Esophagus (tissue), 2 donors: ENCODE measurements at regions not wholly inside any gene's neighbourhood (a gene's known extent, or its start where the extent isn't known, plus 50 kb on each side); places are given as distances from the start of the nearest gene placed in this dataset.

Experiments
- H3K27ac ChIP-seq, 2 donors: one replicate each; pipeline ENCODE4 v1.5.1; 2013; ENCODE audit warnings: low read depth in 2 of 2, mild to moderate bottlenecking in 2 of 2, inconsistent platforms in 1 of 2, low read length in 1 of 2, moderate library complexity in 1 of 2
- H3K27me3 ChIP-seq, 2 donors: one replicate each; pipeline ENCODE4 v1.6.1; 2013; ENCODE audit warnings: low read length in 2 of 2, control low read depth in 1 of 2, mild to moderate bottlenecking in 1 of 2; ENCODE audit not compliant: insufficient read depth in 2 of 2, control insufficient read depth in 1 of 2
- H3K36me3 ChIP-seq, 2 donors: one replicate each; pipeline ENCODE4 v1.6.1; 2013; ENCODE audit warnings: low read length in 1 of 2; ENCODE audit not compliant: control insufficient read depth in 2 of 2, insufficient read depth in 2 of 2
- H3K4me1 ChIP-seq, 2 donors: one replicate each; pipeline ENCODE4 v1.6.1; 2013; ENCODE audit warnings: low read length in 1 of 2; ENCODE audit not compliant: control insufficient read depth in 2 of 2, insufficient read depth in 2 of 2
- H3K4me3 ChIP-seq, 2 donors: one replicate each; pipeline ENCODE4 v1.5.1; 2013; ENCODE audit warnings: low read length in 2 of 2, mild to moderate bottlenecking in 2 of 2, low read depth in 1 of 2, moderate library complexity in 1 of 2
- H3K9me3 ChIP-seq, 2 donors: one replicate each; pipeline ENCODE4 v1.6.1; 2013; ENCODE audit warnings: mild to moderate bottlenecking in 2 of 2, low read depth in 1 of 2, low read length in 1 of 2, moderate library complexity in 1 of 2; ENCODE audit not compliant: control insufficient read depth in 2 of 2, insufficient read depth in 1 of 2
- WGBS, 2 donors: extraction: QIAGEN DNeasy Blood & Tissue Kit; methylation state at CpG; one replicate each; pipeline ENCODE4 v1.1.7; 2013; 5-methylcytosine and 5-hydroxymethylcytosine counted together
- donor health status: healthy with polysubstance abuse.
- donor health status: Bipolar disorder and iron deficiency.

- Histone ChIP-seq H3K27me3 (no peaks in the 10 kb centered on the region), H3K27ac (no peak overlapping the region), H3K36me3 (no peaks in the 10 kb centered on the region), H3K9me3 (no peaks in the 10 kb centered on the region), H3K4me1 (no peaks in the 10 kb centered on the region), H3K4me3 (no peak overlapping the region)
- WGBS, 2 donors: 85% methylated on average over 4 of the region's 4 CpGs
These were observed 198.7 kb downstream of the RNF144A start for GRCh38 chr2:7115906-7116305.

GRCh38 chr2:7116511-7116910, 199.3 kb downstream of the RNF144A start:
- H3K4me1 ChIP-seq: no peaks in the 10 kb centered on the region
- 83 to 92% methylated on average over 2 of the region's 2 CpGs for WGBS, 2 donors
- no peaks in the 10 kb centered on the region for H3K9me3 ChIP-seq
- no peaks in the 10 kb centered on the region for H3K36me3 ChIP-seq
- H3K27me3 ChIP-seq: no peaks in the 10 kb centered on the region
- no peak overlapping the region for H3K27ac ChIP-seq
- no peak overlapping the region for H3K4me3 ChIP-seq

- H3K27me3 ChIP-seq: no peaks in the 10 kb centered on the region
- no peak overlapping the region for H3K4me3 ChIP-seq
- H3K9me3 ChIP-seq: no peaks in the 10 kb centered on the region
- no peak overlapping the region for H3K27ac ChIP-seq
- H3K36me3 ChIP-seq: no peaks in the 10 kb centered on the region
- 89 to 91% methylated on average over 8 of the region's 8 CpGs for WGBS, 2 donors
- H3K4me1 ChIP-seq: no peaks in the 10 kb centered on the region
These were observed 199.9 kb downstream of the RNF144A start for GRCh38 chr2:7117076-7117475.

- Histone ChIP-seq H3K4me3 (no peak overlapping the region), H3K27me3 (no peaks in the 10 kb centered on the region)
These were observed 201.5 kb downstream of the RNF144A start for GRCh38 chr2:7118606-7119131.

DNA sequence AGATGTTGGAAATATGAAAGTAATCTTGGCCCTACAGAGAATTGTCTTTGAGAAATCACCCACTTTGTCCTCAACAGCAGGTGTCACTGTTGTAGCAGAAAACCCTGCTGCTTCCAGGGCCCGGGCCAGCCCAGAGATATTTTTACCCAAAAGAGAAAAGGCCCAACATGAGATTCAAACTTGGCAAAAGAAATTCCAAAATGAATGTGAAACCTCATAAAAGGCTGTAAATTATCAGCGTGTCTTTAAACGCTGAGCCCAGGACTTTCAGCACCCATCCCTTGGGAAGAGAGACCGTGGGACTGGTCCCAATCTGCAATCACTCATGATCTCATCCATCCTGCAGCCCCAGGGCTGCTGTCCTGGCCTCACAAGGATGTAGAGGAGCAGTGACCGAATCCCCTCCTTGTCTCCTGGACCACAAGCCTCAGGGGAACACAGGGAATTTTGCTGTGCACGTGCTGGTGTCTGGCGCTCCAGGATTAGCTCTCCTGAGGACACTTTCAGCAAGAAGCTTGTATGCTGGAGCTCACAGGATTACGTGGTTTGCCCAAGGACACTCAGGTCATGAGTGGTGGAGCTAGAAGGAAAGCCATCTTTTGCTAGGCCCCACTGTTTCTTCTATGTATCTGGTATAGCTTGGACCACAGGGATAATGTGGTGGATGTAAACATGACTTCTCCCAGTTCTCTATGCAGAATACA, 202.1 kb downstream of the RNF144A start:
- 52 to 61% methylated on average over 8 of the region's 8 CpGs for WGBS, 2 donors
- H3K27me3 ChIP-seq: no peaks in the 10 kb centered on the region

More at GRCh38 chr2:7118606-7119131, 201.5 kb downstream of the RNF144A start:
- WGBS, 2 donors: 80 to 84% methylated on average over 5 of the region's 5 CpGs
- Histone ChIP-seq H3K27ac (no peak overlapping the region), H3K4me1 (no peaks in the 10 kb centered on the region), H3K9me3 (no peaks in the 10 kb centered on the region), H3K36me3 (no peaks in the 10 kb centered on the region)

DNA sequence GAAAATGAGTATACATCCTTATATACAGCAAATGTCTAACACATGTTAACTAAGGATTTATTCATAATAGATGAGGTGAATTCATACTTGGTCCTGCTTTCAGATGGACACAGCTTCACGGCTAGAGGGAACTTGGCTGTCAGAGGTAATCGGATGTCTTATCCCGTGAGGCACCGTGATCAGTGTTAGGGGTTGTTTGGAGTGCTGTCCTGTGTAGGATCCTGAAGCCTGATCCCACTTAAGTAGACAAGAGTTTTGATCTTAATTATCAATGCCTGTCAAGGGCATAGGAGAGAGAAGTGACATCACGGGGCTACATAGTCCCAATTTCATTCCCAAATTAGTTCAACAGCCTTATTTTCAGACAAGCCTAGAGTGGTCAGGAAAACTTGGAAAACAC, 204.6 kb downstream of the RNF144A start:
- WGBS, 2 donors: 90 to 93% methylated on average over 5 of the region's 5 CpGs
- Histone ChIP-seq H3K4me3 (no peak overlapping the region), H3K27me3 (no peaks in the 10 kb centered on the region), H3K4me1 (no peaks in the 10 kb centered on the region), H3K36me3 (no peaks in the 10 kb centered on the region), H3K9me3 (no peaks in the 10 kb centered on the region), H3K27ac (no peak overlapping the region)

More for the DNA sequence above, 202.1 kb downstream of the RNF144A start:
- Histone ChIP-seq H3K4me3 (no peak overlapping the region), H3K9me3 (no peaks in the 10 kb centered on the region), H3K36me3 (no peaks in the 10 kb centered on the region), H3K4me1 (no peaks in the 10 kb centered on the region), H3K27ac (no peak overlapping the region)

DNA sequence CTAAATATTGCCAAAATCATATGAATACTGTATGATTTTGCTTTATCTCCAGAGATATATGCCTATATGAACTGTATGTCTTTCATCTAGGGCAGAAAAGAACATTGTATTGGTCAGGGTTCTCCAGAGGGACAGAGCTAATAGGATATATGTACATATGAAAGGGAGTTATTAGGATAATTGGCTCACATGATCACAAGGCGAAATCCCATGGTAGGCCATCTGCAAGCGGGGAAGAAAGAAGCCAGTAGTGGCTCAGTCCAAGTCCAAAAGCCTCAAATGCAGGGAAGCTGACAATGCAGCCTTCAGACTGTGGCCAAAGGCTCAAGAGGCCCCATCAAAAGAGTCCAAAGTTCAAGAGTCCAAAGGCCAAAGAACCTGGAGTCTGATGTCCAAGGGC, 209.9 kb downstream of the RNF144A start:
- H3K27ac ChIP-seq: no peak overlapping the region
- H3K9me3 ChIP-seq: no peaks in the 10 kb centered on the region
- H3K4me3 ChIP-seq: no peak overlapping the region
- no peaks in the 10 kb centered on the region for H3K36me3 ChIP-seq
- WGBS, 2 donors: 96 to 98% methylated on average over 2 of the region's 2 CpGs
- no peaks in the 10 kb centered on the region for H3K4me1 ChIP-seq
- no peaks in the 10 kb centered on the region for H3K27me3 ChIP-seq

GRCh38 chr2:7127687-7128086, 210.5 kb downstream of the RNF144A start:
- Histone ChIP-seq H3K27ac (no peak overlapping the region), H3K4me1 (no peaks in the 10 kb centered on the region), H3K27me3 (no peaks in the 10 kb centered on the region), H3K36me3 (no peaks in the 10 kb centered on the region), H3K4me3 (no peak overlapping the region), H3K9me3 (no peaks in the 10 kb centered on the region)

DNA sequence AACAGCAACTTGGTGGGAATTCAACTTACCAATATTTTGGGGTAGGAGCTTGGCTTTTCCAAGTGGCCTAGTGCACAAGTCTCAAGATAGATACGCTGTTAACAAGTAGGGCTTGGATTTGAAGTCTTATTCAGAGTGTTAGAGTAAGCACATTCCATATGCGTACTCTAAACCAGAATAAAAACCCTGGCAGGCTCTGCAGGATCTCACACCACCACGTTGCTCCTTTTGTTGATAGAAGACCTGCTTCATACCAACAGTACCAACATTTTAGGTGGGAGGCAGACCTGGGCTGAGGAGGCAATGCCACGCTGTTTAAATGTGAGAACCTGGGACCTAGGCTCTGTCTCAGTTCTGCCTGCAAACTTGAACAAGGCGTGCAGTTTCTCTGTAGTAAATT, 214.0 kb downstream of the RNF144A start:
- 76 to 78% methylated on average over 5 of the region's 5 CpGs for WGBS, 2 donors
- Histone ChIP-seq H3K27me3 (no peaks in the 10 kb centered on the region), H3K4me3 (no peak overlapping the region), H3K4me1 (no peaks in the 10 kb centered on the region), H3K36me3 (no peaks in the 10 kb centered on the region), H3K27ac (no peak overlapping the region), H3K9me3 (no peaks in the 10 kb centered on the region)

GRCh38 chr2:7132753-7133152, 215.5 kb downstream of the RNF144A start:
- Histone ChIP-seq H3K27ac (no peak overlapping the region), H3K4me3 (no peak overlapping the region), H3K27me3 (no peaks in the 10 kb centered on the region), H3K36me3 (no peaks in the 10 kb centered on the region), H3K4me1 (no peaks in the 10 kb centered on the region), H3K9me3 (no peaks in the 10 kb centered on the region)
- 94 to 95% methylated on average over 3 of the region's 3 CpGs for WGBS, 2 donors
